ENCODE measurements at regions not wholly inside any gene's neighbourhood (a gene's known extent, or its start where the extent isn't known, plus 50 kb on each side); places are given as distances from the start of the nearest gene placed in this dataset.
A peak's percentile ranks its signal among the peaks of the same experiment; 100 is the strongest.
"Not testable (repeated sequence)": the region's sequence is repeated elsewhere in the genome, so short reads cannot be mapped to it uniquely, and the experiment has no call there.

- no peak for DNase-seq
Measured at GRCh38 chr20:7790189-7790588, 150.1 kb downstream of the HAO1 start.

- no peak for DNase-seq
Measured at GRCh38 chr20:7792150-7792869, 147.9 kb downstream of the HAO1 start.

- no peak for DNase-seq
Measured at GRCh38 chr20:7798176-7798575, 142.1 kb downstream of the HAO1 start.

GRCh38 chr20:7799862-7800261 is 140.4 kb downstream of the HAO1 start:
- DNase-seq, result no peak

GRCh38 chr20:7803411-7804151 is 136.7 kb downstream of the HAO1 start:
- not testable (repeated sequence) for DNase-seq

GRCh38 chr20:7806831-7807230 is 133.4 kb downstream of the HAO1 start:
- no peak for DNase-seq

- no peak for DNase-seq
Measured at GRCh38 chr20:7817286-7817685, 123.0 kb downstream of the HAO1 start.

GRCh38 chr20:7818477-7818876 is 121.8 kb downstream of the HAO1 start:
- no peak for DNase-seq

- DNase-seq, result no peak
Measured at GRCh38 chr20:7820897-7821296, 119.4 kb downstream of the HAO1 start.

- no peak for DNase-seq
Measured at GRCh38 chr20:7822772-7823171, 117.5 kb downstream of the HAO1 start.

GRCh38 chr20:7828437-7828836 is 111.8 kb downstream of the HAO1 start:
- DNase-seq, result peak; percentile 10

GRCh38 chr20:7829031-7829430 is 111.2 kb downstream of the HAO1 start:
- no peak for DNase-seq

- no peak for DNase-seq
Measured at GRCh38 chr20:7829776-7830175, 110.5 kb downstream of the HAO1 start.
